ENCODE measurements at regions not wholly inside any gene's neighbourhood (a gene's known extent, or its start where the extent isn't known, plus 50 kb on each side); places are given as distances from the start of the nearest gene placed in this dataset.

- no peak for DNase-seq
Observed at GRCh38 chr22:48351376-48352085, 1476.1 kb downstream of the BRD1 start.

DNA sequence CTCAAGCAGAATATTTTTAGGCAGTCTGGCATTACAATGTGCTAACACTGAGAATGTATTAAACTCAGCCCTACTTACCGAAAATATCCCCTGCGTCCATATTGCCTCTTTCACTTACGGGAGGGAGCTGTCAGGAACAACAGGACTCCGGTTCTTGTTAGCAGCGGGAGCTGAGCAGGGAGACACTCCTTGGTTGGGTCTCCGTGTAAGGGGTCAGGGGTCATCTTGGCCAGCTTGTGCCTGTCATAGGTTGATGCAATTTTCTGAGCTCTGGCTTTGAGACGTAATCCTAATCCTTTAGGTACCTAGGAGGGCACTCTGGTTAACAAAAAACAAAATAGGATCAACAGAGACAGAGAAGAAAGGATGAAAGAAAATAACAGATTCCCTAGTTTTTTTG lies 1477.2 kb downstream of the BRD1 start:
- DNase-seq: no peak

DNA sequence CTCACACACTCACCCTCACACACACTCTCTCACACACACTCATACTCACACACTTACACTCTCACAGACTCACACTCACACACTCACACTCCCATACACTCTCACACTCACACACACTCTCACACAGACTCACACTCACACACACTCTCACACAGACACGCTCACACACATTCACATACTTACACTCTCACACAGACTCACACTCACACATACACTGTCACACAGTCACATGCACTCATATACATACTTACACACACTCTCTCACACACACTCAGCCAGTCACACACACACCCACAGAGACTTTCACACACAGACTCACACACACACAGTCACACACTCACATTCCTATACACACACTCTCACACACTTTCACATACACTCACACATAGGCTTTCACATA lies 1478.8 kb downstream of the BRD1 start:
- no peak for DNase-seq

DNA sequence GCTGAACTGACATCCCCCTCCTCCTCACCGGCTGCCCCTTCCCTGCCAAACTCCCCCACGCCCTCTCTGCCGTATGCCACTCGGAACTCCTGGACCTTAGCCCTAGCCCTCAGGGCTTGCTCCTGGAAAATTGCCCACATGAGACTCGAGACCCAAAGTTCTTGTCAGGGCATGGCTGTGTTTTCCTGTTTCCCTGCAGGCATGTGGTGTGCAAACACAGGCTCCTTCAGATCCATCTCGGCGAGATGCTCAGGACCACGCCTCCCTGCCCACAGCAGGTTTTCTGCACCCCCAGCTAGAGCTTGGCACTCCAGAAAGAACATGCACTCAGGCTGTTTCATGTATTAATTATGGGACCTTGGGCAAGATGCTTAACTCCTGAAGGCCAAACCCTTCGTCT lies 1480.4 kb downstream of the BRD1 start:
- no peak for DNase-seq

DNA sequence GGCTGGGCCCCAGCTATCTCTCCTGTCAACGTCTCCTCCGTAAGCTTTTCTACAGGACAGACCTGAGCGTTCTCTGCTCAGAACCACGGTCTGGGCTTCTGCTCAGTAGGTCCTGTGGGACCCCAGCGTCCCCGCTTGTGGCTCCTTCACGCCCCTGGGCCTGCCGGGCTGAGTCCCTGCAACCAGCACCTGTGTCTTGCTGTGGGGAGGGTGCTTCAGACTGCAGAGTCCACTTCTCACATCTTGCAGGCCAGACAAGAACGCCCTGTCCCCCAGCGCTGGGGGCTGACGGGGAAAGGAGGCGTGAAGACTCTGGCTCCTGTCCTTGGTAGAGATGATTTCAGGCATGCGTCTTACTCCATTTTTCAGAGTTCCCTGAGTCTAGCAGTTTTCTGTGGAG lies 1480.8 kb downstream of the BRD1 start:
- DNase-seq: no peak

GRCh38 chr22:48346311-48346710 lies 1481.4 kb downstream of the BRD1 start:
- DNase-seq: no peak

- DNase-seq: no peak
Observed at GRCh38 chr22:48345631-48346030, 1482.0 kb downstream of the BRD1 start.

GRCh38 chr22:48343461-48343860 lies 1484.2 kb downstream of the BRD1 start:
- DNase-seq: no peak

DNA sequence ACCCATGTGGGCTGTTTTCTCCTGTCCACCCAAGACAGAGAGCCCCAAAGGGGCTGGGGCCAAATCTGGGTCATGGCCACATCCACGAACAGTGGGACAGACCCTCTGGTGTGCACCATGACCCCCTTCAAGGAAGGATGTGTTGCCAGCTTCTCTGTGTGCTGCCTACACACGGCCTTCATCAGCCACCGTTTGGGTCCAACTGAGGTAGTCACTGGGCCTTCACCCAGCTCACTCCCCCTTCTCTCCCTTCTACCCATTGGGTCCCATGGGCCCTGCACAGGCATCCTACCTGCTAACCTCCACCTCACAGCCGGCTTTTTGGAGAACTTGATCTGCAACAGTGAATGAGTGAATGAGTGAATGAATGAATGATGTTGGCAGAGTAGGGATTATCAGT lies 1484.9 kb downstream of the BRD1 start:
- DNase-seq: no peak

GRCh38 chr22:48342016-48342415 lies 1485.7 kb downstream of the BRD1 start:
- no peak for DNase-seq

DNA sequence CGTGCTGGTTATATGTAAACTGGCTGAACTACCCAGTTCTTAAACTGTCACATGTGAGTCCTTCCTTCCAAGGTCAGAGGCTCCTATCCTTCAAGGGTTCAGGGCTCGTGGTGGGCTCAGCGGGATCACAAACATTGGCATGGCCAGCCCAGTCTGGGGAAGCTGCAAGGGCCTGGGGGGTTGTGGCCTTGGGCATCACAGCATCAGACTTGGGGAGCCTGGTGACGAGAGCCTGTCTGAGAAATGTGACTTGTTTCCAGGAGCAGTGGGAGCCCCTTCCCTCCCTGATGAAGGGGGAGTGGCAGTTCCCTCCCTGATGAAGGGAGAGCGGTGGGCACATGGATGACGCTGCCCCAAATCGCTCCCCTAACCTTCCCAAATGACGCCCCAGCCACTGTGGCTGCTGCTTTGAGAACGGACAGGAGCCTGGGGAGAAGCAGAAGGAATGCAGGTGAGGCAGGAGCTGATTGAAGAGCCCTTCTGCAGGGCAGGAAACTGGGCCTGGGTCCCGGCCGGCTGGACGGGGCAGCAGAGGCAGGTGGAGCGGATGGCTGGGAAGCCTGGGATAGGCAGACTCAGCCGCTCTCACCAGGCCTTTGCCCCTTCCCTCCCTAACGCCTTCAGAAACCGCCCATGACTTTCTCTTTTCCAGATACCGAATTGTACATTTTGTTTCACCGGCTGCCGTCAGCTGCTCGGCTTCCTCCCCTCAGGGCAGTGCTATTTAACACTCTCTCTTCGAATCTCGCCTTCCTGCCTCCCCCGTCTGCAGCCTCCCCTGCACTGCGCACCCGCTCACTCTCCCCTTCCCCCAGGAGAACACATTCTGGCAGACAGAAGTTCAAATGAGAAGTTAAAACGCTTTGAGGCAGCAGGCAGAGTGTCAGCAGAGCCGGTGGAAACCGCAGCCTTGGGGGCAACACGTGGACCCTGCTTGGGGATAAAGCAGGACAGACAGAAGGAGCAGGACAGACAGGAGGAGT lies 1486.7 kb downstream of the BRD1 start:
- no peak for DNase-seq

- DNase-seq: no peak
Observed at GRCh38 chr22:48340191-48340590, 1487.5 kb downstream of the BRD1 start.

DNA sequence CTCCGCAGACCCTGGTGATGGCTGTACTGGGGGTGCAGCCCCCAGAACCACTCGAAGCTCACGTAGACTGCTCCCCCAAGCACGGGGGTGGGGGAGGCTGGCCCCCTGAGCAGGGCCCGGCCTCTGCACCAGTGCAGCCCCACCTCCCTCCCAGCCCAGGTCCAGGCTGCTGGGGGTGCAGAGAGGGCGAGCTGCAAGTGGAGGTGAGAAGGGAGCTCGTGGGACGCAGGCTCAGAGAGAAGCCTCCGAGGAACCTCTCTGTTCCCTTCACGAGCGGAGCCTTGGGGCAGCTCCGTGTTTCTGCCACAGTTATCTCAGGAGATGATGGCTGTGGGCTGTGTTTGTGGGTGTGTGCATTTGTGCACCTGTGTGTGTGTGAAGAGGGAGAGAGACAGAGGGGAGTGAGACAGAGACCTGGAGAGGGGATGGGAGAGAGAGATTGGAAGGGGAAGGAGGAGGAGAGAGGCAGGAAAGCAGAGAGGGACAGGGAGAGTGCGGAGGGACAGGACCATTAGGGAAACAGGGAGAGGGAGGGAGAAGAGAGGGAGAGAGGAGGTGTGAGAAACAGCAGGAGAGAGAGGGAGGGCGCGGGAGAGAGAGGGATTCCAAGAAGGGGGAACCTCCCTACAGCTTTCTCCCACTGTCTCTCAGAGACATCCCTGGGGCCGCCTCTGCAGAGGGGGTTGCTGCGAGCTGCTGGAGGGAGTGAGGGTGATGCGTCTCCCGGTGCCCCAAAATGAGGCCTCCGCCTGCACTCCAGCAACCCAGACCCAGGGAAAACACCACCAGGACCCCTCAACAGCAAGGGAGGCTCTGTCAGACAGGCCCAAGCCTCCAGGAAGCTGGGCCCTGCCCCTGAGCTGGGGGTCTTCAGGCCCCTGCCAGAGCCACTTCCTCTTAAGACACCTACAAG lies 1488.6 kb downstream of the BRD1 start:
- no peak for DNase-seq

DNA sequence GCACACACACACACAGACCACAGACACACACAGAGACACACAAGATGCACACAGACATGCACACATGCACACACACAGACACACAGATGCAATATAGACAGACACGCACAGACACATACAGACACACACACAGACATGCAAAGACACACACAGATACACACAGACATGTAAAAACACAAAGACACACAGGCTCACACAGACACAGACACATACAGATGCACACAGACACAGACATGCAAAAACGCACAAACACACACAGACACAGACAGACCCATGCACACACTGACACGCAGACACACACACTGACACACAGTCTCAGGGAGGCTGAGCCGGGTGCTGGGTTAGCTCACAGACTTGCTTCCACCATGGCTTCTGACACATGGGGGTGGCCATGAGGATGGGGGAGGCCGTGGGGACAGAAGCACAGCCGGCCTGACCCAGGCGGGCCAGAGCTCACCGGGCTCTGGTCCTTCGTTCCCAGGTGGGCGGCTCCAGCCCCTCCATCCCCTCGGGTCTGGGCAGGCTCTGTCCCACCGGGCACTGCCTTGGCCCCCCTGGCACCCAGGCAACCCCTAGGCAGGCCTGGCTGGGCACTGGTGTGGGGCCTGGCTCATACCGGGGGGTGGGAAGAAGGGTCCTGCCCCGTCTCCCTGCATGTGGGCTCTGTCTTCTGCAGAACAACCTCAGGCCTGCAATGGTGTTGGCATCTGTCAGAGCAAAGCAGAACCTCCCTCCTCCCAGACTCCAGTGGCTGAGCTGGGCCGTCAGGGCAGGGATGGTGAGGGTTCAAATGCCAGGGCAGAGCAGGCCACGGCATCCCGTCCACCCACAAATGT lies 1489.5 kb downstream of the BRD1 start:
- DNase-seq: no peak

- no peak for DNase-seq
Observed at GRCh38 chr22:48336339-48337060, 1491.2 kb downstream of the BRD1 start.

DNA sequence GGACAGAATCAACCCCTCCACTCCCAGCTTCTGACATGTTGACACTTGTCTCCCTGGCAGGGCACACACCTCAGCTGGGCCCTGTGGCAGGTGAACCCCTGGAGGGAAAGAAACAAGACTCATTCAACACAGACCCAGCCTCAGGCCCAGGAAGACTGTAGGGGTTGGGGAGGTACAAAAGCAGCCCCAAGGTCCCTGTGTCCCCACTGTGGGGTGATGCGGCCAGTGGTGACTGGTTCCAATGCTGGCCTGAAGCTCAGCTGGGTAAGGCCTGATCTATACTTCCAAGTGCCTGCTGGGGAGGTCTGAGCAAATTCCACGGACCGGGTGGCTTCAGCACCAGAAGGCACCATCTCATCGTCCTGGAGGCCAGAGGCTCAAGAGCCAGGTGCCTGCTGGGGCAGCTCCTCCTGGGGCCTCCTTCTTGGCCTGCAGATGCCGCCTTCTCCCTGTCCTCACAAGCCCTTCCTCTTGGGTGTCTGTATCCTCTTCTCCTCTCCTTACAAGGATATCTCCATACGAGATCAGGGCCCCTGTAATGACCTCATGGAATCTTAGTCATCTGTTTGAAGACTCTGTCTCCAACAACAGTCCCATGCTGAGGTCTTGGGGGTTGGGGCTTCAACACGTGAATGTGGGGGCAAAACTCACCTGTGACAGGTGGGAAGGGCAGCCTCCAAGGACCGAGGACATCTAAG lies 1492.1 kb downstream of the BRD1 start:
- no peak for DNase-seq

GRCh38 chr22:48334971-48335370 lies 1492.7 kb downstream of the BRD1 start:
- DNase-seq: no peak

DNA sequence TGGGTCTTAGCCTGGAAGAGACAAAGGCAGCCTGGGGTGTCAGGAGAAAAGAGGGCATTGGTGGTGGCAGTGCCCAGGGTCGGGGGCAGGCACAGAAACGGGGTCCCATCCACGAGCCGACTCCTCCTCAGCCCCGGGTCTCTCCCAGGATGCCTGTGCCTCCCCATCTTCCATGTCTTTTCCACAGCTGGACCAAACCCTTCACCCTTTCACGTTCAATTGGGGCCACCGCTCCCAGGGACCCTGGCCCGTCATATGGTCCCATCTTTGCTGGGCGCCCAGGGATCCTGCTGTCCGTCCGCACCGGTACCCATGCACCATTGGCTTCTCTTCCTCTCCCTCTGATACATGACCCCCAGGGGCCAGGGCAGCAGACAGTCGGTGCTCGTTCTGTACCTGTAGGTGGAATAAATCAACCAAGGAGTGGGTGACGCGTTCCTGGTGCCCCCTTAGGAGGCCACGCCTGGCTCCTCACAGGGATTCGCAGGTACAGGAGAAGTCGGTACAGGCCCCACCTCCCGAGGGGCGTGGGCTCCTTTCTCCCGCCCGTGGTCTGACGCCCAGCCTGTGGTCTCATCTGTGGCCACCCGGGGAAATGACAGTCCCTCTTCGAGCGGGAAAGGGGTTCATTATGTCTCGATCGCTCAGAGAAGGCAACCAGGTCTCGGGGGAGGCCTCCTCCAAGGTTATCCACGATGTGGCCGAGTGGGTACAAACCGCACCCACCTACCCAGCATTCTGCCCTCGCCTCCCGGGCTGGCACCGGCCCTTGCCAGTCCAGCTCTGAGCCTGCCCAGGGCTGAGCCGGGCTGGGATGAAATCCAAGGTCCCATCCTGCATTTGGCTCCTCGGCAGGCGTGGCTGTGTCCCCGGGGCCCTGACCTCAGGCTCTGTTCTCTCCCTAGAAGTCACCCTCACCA lies 1493.6 kb downstream of the BRD1 start:
- no peak for DNase-seq

DNA sequence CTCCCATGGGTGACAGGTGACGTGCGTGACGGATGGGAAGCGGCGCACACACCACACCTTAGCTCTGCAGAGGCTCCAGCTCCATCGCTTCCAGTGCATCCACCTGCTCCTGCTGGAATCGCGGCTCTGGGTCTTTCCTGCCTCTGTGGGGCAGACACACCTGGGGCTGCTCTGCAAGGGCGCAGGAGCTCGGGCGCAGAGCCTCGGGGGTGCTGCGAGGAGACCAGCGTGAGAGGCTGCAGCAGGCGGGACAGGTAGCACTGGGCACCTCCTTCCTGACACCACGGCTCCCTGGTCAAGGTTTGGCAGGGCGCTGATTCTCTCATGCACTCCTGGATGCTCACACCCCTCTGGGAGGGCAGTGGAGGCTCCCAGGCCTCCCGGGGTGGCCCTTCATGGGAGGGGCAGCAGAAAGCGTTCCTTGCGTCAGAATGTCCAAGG lies 1494.3 kb downstream of the BRD1 start:
- DNase-seq: no peak

Data from activated naive CD4-positive, alpha-beta T cell treated with anti-CD3 and anti-CD28 coated beads, Interleukin-2, amount 50 U/mL, for 16 hours (primary cell).